BE2C (cell line): ENCODE measurements at regions not wholly inside any gene's neighbourhood (a gene's known extent, or its start where the extent isn't known, plus 50 kb on each side); places are given as distances from the start of the nearest gene placed in this dataset.

ENCODE experiments used
- DNase-seq: peaks from one replicate; pipeline ENCODE4 v3.0.0-alpha.2; 2020
- H3K27me3 ChIP-seq: fragments of 250-450 bp; sonication (Bioruptor Pico); 2 replicates; pipeline ENCODE4 v1.5.1; 2020; ENCODE audit warnings: mild to moderate bottlenecking
- H3K36me3 ChIP-seq: fragments of 250-450 bp; sonication (Bioruptor Pico); 2 replicates; pipeline ENCODE4 v1.5.1; 2020; ENCODE audit warnings: mild to moderate bottlenecking
- H3K4me1 ChIP-seq: fragments of 250-450 bp; sonication (Bioruptor Pico); 2 replicates; pipeline ENCODE4 v1.5.1; 2020
- H3K4me3 ChIP-seq: 2 replicates; pipeline ENCODE4 v1.5.1; 2011; ENCODE audit warnings: low read depth, low read length
- H3K9me3 ChIP-seq: fragments of 250-450 bp; sonication (Bioruptor Pico); 2 replicates; pipeline ENCODE4 v1.5.1; 2020
- TF ChIP-seq, protein P1 (sequence below): IDR thresholded peaks from 2 replicates; pipeline ENCODE4 v1.5.1; 2012; ENCODE audit warnings: mild to moderate bottlenecking, low read depth, low read length

DNA sequence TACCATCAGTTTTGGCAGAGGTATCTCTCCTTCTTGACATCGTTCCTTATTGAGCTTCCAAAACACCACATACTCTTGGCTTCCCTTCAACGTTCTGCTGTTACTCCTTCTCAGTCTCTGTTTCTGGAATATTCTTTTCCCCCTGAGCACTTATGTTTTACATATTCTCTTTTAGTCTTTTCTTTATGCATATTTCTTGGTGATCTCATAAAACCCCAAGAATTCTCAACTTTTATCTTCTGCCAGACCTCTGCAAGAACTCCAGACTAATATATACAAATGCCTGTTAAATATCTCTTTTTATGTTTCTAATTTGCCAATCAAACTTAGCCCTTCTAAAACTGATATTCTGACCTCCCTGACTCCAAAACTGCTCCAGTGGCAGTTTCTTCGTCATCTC is 453.4 kb upstream of the CTNND2 start:
- DNase-seq = no peak
- TF ChIP-seq, protein P1, sequence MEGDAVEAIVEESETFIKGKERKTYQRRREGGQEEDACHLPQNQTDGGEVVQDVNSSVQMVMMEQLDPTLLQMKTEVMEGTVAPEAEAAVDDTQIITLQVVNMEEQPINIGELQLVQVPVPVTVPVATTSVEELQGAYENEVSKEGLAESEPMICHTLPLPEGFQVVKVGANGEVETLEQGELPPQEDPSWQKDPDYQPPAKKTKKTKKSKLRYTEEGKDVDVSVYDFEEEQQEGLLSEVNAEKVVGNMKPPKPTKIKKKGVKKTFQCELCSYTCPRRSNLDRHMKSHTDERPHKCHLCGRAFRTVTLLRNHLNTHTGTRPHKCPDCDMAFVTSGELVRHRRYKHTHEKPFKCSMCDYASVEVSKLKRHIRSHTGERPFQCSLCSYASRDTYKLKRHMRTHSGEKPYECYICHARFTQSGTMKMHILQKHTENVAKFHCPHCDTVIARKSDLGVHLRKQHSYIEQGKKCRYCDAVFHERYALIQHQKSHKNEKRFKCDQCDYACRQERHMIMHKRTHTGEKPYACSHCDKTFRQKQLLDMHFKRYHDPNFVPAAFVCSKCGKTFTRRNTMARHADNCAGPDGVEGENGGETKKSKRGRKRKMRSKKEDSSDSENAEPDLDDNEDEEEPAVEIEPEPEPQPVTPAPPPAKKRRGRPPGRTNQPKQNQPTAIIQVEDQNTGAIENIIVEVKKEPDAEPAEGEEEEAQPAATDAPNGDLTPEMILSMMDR = no peak
- H3K4me3 ChIP-seq = no peak overlapping the region

DNA sequence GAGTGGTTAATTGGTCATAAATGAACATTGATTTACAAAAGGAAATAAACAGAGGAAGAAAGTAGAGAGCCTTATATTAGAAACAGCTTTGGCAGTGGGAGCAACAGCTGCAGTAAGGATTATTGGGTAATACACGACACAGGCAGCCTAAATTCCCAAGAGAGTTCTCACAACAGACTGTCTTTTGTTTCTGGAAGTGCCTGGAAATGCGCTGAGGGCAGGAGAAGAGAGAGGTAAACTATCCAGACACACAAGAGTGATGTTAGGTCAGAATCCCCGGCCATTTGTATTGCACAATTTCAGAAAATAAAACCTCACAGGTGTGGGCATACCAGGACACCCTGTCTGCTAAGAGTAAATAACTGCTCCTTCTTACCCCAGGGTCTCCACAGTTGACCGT is 450.4 kb upstream of the CTNND2 start:
- Histone ChIP-seq H3K27me3 (no peaks in the 10 kb centered on the region), H3K4me1 (no peaks in the 10 kb centered on the region), H3K9me3 (no peaks in the 10 kb centered on the region), H3K36me3 (no peaks in the 10 kb centered on the region), H3K4me3 (no peak overlapping the region)
- no peak for DNase-seq
- TF ChIP-seq, protein P1 = no peak

More for the DNA sequence above, 453.4 kb upstream of the CTNND2 start:
- Histone ChIP-seq H3K27me3 (no peaks in the 10 kb centered on the region), H3K9me3 (no peaks in the 10 kb centered on the region), H3K4me1 (no peaks in the 10 kb centered on the region), H3K36me3 (no peaks in the 10 kb centered on the region)

DNA sequence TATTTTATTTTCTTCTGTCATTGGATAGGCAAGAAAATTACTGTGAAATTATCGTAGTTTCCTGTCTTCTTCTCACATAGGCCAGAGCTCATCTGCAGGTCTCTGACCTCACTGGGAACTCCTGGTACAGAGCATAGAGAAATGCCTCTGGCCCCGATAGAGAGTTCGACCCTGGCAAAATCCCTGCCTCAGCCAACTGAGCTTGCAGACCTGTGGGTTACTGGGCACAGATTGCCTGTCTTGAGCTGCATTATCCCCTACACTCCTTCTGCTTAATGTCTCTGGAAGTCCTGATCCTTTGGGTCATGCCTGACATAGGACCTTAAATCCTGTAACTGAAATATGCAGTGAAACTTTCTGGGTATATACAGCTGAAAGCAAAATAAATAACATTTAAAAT is 439.3 kb upstream of the CTNND2 start:
- no peaks in the 10 kb centered on the region for H3K9me3 ChIP-seq
- no peak for DNase-seq
- no peaks in the 10 kb centered on the region for H3K27me3 ChIP-seq
- H3K36me3 ChIP-seq = no peaks in the 10 kb centered on the region
- no peak overlapping the region for H3K4me3 ChIP-seq
- TF ChIP-seq, protein P1 = no peak
- no peaks in the 10 kb centered on the region for H3K4me1 ChIP-seq

DNA sequence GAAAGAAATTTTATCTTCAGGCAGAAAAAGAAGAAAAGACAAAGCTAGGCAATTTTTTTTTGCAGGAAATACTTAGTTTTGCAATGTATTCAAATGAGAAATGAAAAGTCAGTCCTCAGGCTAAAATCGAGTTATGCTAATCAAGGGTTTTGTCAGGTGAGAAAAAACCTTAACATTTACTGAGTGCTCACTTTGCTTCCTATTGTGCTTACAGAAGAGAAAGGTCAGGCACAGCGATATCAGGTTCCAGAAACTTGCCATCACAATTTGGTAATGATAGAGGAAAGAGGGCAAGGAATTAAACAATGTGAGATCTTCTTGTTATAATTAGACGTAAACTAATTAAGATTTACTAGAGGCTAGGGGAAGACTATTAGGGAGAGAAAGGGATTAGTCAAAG is 431.7 kb upstream of the CTNND2 start:
- no peaks in the 10 kb centered on the region for H3K4me1 ChIP-seq
- H3K9me3 ChIP-seq = no peaks in the 10 kb centered on the region
- H3K36me3 ChIP-seq = no peaks in the 10 kb centered on the region
- TF ChIP-seq, protein P1 = no peak
- DNase-seq = no peak
- no peaks in the 10 kb centered on the region for H3K27me3 ChIP-seq
- no peak overlapping the region for H3K4me3 ChIP-seq

DNA sequence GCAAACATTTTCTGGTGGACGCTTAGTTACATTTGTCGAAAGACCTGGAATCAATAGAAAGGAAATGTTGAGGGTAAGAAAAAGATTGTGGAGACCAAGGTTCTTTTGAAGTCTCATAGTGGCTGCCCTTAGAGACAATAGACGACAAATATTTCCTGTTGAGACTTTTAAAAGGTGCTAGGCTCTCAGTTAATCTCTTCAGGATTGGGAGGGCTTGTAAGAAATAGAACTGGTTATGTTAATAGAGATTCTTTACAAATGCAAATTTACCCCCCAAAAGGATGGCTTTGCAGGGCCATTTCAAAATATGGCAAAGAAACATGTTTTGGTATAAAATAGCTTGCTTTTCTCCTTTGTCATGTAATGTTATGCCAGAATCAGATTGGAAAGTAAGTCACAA is 428.2 kb upstream of the CTNND2 start:
- TF ChIP-seq, protein P1 = no peak
- H3K4me1 ChIP-seq = no peaks in the 10 kb centered on the region
- H3K36me3 ChIP-seq = no peaks in the 10 kb centered on the region
- DNase-seq = no peak
- no peaks in the 10 kb centered on the region for H3K9me3 ChIP-seq
- no peak overlapping the region for H3K4me3 ChIP-seq
- no peaks in the 10 kb centered on the region for H3K27me3 ChIP-seq

DNA sequence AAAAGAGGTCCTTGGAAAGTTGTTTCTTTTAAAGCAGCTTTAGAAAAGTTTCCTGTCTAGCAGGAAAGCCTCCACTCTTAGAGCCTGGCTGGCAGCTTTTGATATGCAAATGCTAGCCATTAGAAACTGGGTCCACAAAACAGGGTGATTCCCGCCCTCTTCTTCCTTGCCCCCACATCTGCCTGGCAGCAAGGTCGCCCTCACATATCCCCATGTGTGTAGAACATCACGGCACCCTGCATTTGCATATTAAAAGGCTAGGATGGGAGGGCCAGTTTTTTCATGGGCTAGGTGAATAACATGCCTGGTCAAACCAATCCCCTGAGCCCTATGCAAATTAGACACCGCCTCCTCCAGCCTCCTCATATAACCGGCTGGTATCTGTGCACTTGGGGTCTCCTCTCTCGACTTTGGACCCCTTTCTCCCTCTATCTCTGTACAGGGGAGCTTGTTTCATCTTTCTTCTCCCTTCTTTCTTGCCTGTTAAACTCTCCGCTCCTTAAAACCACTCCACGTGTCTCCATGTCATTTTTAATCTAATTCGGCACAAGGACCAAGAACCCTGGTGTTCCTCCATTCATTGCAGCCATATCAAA is 426.8 kb upstream of the CTNND2 start:
- no peaks in the 10 kb centered on the region for H3K4me1 ChIP-seq
- no peak for DNase-seq
- H3K36me3 ChIP-seq = no peaks in the 10 kb centered on the region
- no peak overlapping the region for H3K4me3 ChIP-seq
- H3K27me3 ChIP-seq = no peaks in the 10 kb centered on the region
- TF ChIP-seq, protein P1 = no peak
- no peaks in the 10 kb centered on the region for H3K9me3 ChIP-seq
